Choroid plexus epithelial cell (primary cell): ENCODE measurements at regions not wholly inside any gene's neighbourhood (a gene's known extent, or its start where the extent isn't known, plus 50 kb on each side); places are given as distances from the start of the nearest gene placed in this dataset.
A peak's percentile ranks its signal among the peaks of the same experiment; 100 is the strongest.

Experiments used
- DNase-seq: peaks from one replicate; pipeline ENCODE4 v3.0.0-alpha.2; 2010; ENCODE audit warnings: low read depth
- H3K4me3 ChIP-seq: 2 replicates; pipeline ENCODE4 v1.5.1; 2011; ENCODE audit warnings: low read depth, mild to moderate bottlenecking, control low read depth, low read length, moderate library complexity
- CTCF ChIP-seq: conservative IDR thresholded peaks from 2 replicates; pipeline ENCODE4 v1.5.1; 2011; ENCODE audit warnings: low read depth, mild to moderate bottlenecking, control low read depth, inconsistent platforms, low read length, moderate library complexity

- no peak for DNase-seq
- TF ChIP-seq CTCF: no peak
- H3K4me3 ChIP-seq: no peak overlapping the region
Measured at GRCh38 chr3:106582151-106582550, 713.3 kb upstream of the CBLB start.

- DNase-seq: peak; percentile 12
- H3K4me3 ChIP-seq: no peak overlapping the region
Measured at GRCh38 chr3:106587551-106587950, 718.7 kb upstream of the CBLB start.

GRCh38 chr3:106588739-106589138 lies 719.9 kb upstream of the CBLB start:
- H3K4me3 ChIP-seq: no peak overlapping the region
- TF ChIP-seq CTCF: no peak
- no peak for DNase-seq

More at GRCh38 chr3:106587551-106587950, 718.7 kb upstream of the CBLB start:
- no peak for TF ChIP-seq CTCF

GRCh38 chr3:106589311-106589942 lies 720.6 kb upstream of the CBLB start:
- no peak for TF ChIP-seq CTCF
- H3K4me3 ChIP-seq: no peak overlapping the region
- peak; percentile 60 for DNase-seq

- TF ChIP-seq CTCF: no peak
- peak; percentile 21 for DNase-seq
- H3K4me3 ChIP-seq: no peak overlapping the region
Measured at GRCh38 chr3:106590216-106590615, 721.4 kb upstream of the CBLB start.

- no peak for TF ChIP-seq CTCF
- no peak for DNase-seq
- H3K4me3 ChIP-seq: no peak overlapping the region
Measured at GRCh38 chr3:106593381-106593780, 724.6 kb upstream of the CBLB start.

- peak; percentile 94 for TF ChIP-seq CTCF
- DNase-seq: peak; percentile 97
- H3K4me3 ChIP-seq: no peak overlapping the region
Measured at GRCh38 chr3:106609666-106610301, 741.0 kb upstream of the CBLB start.
